SU-DHL-6 (cell line): ENCODE measurements at regions not wholly inside any gene's neighbourhood (a gene's known extent, or its start where the extent isn't known, plus 50 kb on each side); places are given as distances from the start of the nearest gene placed in this dataset.

Source experiments
- EZH2phosphoT487 ChIP-seq: fragments of 200-600 bp; sonication (generic), shearing (Covaris generic); conservative IDR thresholded peaks from 2 replicates; pipeline ENCODE4 v1.6.1; 2018; ENCODE audit warnings: mild to moderate bottlenecking, antibody characterized with exemption, low read length, moderate library complexity, mixed read lengths
- TF ChIP-seq, protein P1 (sequence below): fragments of 200-600 bp; sonication (generic); IDR thresholded peaks from one replicate; pipeline ENCODE4 v1.5.1; 2017; ENCODE audit warnings: antibody characterized with exemption, mild to moderate bottlenecking, low read length, moderate library complexity; ENCODE audit not compliant: insufficient read depth, poor library complexity, severe bottlenecking

DNA sequence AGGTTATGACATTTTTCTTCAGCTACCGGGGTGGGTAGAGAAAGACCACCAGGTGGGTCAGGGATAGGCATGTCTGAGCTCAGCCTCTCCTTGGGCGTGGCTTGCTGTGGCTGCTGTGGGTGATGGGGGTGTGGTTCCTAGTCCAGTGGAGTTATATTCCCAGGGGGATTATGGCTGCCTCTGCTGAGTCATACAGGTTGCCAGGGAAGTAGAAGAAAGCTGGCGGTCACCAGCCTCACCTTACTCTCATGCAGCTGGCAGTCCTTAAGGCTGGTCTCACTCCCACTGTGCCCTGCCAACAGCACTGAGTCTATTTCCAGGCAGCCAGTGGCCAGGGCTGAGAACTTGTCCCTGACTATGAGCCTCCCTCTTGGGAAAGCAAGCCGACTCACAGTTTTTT is 130.0 kb downstream of the SCP2D1 start:
- TF ChIP-seq, protein P1, sequence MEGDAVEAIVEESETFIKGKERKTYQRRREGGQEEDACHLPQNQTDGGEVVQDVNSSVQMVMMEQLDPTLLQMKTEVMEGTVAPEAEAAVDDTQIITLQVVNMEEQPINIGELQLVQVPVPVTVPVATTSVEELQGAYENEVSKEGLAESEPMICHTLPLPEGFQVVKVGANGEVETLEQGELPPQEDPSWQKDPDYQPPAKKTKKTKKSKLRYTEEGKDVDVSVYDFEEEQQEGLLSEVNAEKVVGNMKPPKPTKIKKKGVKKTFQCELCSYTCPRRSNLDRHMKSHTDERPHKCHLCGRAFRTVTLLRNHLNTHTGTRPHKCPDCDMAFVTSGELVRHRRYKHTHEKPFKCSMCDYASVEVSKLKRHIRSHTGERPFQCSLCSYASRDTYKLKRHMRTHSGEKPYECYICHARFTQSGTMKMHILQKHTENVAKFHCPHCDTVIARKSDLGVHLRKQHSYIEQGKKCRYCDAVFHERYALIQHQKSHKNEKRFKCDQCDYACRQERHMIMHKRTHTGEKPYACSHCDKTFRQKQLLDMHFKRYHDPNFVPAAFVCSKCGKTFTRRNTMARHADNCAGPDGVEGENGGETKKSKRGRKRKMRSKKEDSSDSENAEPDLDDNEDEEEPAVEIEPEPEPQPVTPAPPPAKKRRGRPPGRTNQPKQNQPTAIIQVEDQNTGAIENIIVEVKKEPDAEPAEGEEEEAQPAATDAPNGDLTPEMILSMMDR: no peak
- no peak for TF ChIP-seq EZH2phosphoT487
